ENCODE measurements at regions not wholly inside any gene's neighbourhood (a gene's known extent, or its start where the extent isn't known, plus 50 kb on each side); places are given as distances from the start of the nearest gene placed in this dataset.
"Not testable (repeated sequence)": the region's sequence is repeated elsewhere in the genome, so short reads cannot be mapped to it uniquely, and the experiment has no call there.

GRCh38 chr1:79705218-79705617 is 698.7 kb upstream of the ADGRL4 start:
- no peaks in the 10 kb centered on the region for H3K9me3 ChIP-seq (replicated peaks)
- no peak for DNase-seq
- intact Hi-C loops (cut with micrococcal nuclease): no loop called here
- no peaks in the 10 kb centered on the region for H3K36me3 ChIP-seq
- H3K4me3 ChIP-seq: no peak overlapping the region
- no peak for TF ChIP-seq CTCF (IDR thresholded peaks at IDR 0.05; ENCODE audit: borderline replicate concordance)
- no peaks in the 10 kb centered on the region for H3K27me3 ChIP-seq (ENCODE audit: low read depth)
- no peak overlapping the region for H3K27ac ChIP-seq (replicated peaks)
- H3K4me1 ChIP-seq: no peaks in the 10 kb centered on the region

- Histone ChIP-seq H3K27me3 (ENCODE audit: low read depth) (no peaks in the 10 kb centered on the region), H3K36me3 (no peaks in the 10 kb centered on the region), H3K4me1 (no peaks in the 10 kb centered on the region), H3K27ac (replicated peaks) (no peak overlapping the region), H3K9me3 (replicated peaks) (no peaks in the 10 kb centered on the region), H3K4me3 (no peak overlapping the region)
- no peak for DNase-seq
- intact Hi-C loops (cut with micrococcal nuclease): no loop called here
- no peak for TF ChIP-seq CTCF (IDR thresholded peaks at IDR 0.05; ENCODE audit: borderline replicate concordance)
These were observed 697.5 kb upstream of the ADGRL4 start for GRCh38 chr1:79704067-79704466.

GRCh38 chr1:79702336-79702999 is 695.9 kb upstream of the ADGRL4 start:
- intact Hi-C loops (cut with micrococcal nuclease); DNase-seq; H3K9me3 ChIP-seq (replicated peaks); H3K4me3 ChIP-seq; H3K27ac ChIP-seq (replicated peaks); H3K27me3 ChIP-seq (ENCODE audit: low read depth); H3K4me1 ChIP-seq; H3K36me3 ChIP-seq: not testable (repeated sequence)

- Histone ChIP-seq H3K27ac (replicated peaks) (no peak overlapping the region), H3K27me3 (ENCODE audit: low read depth) (no peaks in the 10 kb centered on the region), H3K36me3 (no peaks in the 10 kb centered on the region), H3K4me1 (no peaks in the 10 kb centered on the region), H3K4me3 (no peak overlapping the region), H3K9me3 (replicated peaks) (no peaks in the 10 kb centered on the region)
- intact Hi-C loops (cut with micrococcal nuclease): no loop called here
- DNase-seq: no peak
- no peak for TF ChIP-seq CTCF (IDR thresholded peaks at IDR 0.05; ENCODE audit: borderline replicate concordance)
These were observed 688.6 kb upstream of the ADGRL4 start for GRCh38 chr1:79695138-79695537.

GRCh38 chr1:79694241-79694640 is 687.7 kb upstream of the ADGRL4 start:
- intact Hi-C loops (cut with micrococcal nuclease): no loop called here
- no peak for TF ChIP-seq CTCF (IDR thresholded peaks at IDR 0.05; ENCODE audit: borderline replicate concordance)

GRCh38 chr1:79693441-79694114 is 687.0 kb upstream of the ADGRL4 start:
- Histone ChIP-seq H3K4me3 (no peak overlapping the region), H3K27me3 (ENCODE audit: low read depth) (no peaks in the 10 kb centered on the region), H3K27ac (replicated peaks) (no peak overlapping the region), H3K9me3 (replicated peaks) (no peaks in the 10 kb centered on the region), H3K4me1 (no peaks in the 10 kb centered on the region), H3K36me3 (no peaks in the 10 kb centered on the region)
- intact Hi-C loops (cut with micrococcal nuclease): no loop called here
- DNase-seq: no peak
- no peak for TF ChIP-seq CTCF (IDR thresholded peaks at IDR 0.05; ENCODE audit: borderline replicate concordance)

More at GRCh38 chr1:79694241-79694640, 687.7 kb upstream of the ADGRL4 start:
- no peaks in the 10 kb centered on the region for H3K9me3 ChIP-seq (replicated peaks)
- no peaks in the 10 kb centered on the region for H3K4me1 ChIP-seq
- no peak overlapping the region for H3K27ac ChIP-seq (replicated peaks)
- H3K4me3 ChIP-seq: no peak overlapping the region
- DNase-seq: no peak
- H3K36me3 ChIP-seq: no peaks in the 10 kb centered on the region
- H3K27me3 ChIP-seq (ENCODE audit: low read depth): no peaks in the 10 kb centered on the region
